Peyer's patch (tissue), 4 donors: ENCODE measurements at regions not wholly inside any gene's neighbourhood (a gene's known extent, or its start where the extent isn't known, plus 50 kb on each side); places are given as distances from the start of the nearest gene placed in this dataset.

Experiments
- CTCF ChIP-seq, 6 experiments: fragments of 450-650 bp in 4 of 6; fragments of 200-600 bp in 2 of 6; sonication (generic) in 1 of 6; IDR thresholded peaks; one replicate each; pipeline ENCODE4 v1.5.1; 2017 to 2019; ENCODE audit warnings: antibody characterized with exemption in 6 of 6, mild to moderate bottlenecking in 3 of 6, moderate library complexity in 1 of 6
- POLR2A ChIP-seq, 2 donors: fragments of 450-650 bp; IDR thresholded peaks; one replicate each; pipeline ENCODE4 v1.5.1; 2017; ENCODE audit warnings: antibody characterized with exemption in 2 of 2, mild to moderate bottlenecking in 2 of 2, moderate library complexity in 2 of 2

GRCh38 chr3:182220471-182220870, 508.7 kb downstream of the SOX2 start:
- TF ChIP-seq CTCF (IDR thresholded peaks at IDR 0.05) (no peak), POLR2A (IDR thresholded peaks at IDR 0.05) (no peak)
